A673 (cell line): ENCODE measurements at regions not wholly inside any gene's neighbourhood (a gene's known extent, or its start where the extent isn't known, plus 50 kb on each side); places are given as distances from the start of the nearest gene placed in this dataset.

Source experiments
- EZH2 ChIP-seq: fragments of 200-600 bp; sonication (generic); IDR thresholded peaks from 2 replicates; pipeline ENCODE4 v1.6.1; 2017; ENCODE audit warnings: borderline replicate concordance, low read depth, mild to moderate bottlenecking, mixed read lengths, antibody characterized with exemption, low read length; ENCODE audit not compliant: poor library complexity, severe bottlenecking
- TF ChIP-seq, protein P1 (sequence below): fragments of 300-800, 200-600 bp; sonication (generic); conservative IDR thresholded peaks from 2 replicates; pipeline ENCODE4 v1.5.1; 2017; ENCODE audit warnings: low read depth, mild to moderate bottlenecking, antibody characterized with exemption, low read length, moderate library complexity, mixed read lengths

DNA sequence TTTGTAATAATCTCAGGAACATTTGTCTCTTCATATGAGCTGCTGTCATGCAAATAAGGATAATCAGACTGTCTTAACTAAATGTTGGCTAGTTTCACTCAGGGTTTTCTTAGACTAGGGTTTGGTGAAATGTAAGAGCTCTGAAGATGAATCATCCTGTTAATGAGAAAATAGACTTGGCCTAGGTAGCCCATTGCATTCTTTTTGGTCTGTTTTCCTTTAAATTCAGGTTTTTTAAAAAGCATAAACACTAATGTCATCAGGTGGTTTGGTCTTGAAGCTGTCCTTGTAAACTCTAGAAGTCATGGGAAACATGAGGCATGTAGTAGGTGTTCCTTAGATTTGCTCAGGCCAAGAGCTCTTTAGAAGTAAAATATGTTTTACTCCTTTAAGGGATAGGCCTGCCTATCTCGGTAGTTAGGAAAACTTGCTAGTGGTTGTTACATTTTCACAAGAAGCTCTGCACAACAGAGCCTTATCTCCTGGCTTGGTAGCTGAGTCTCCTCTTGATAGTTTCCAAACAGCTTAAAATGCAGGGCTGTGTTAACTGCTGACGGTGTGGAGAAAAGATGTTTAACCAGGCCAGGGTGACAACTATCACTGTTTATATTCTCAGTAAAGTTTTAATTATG lies 62.0 kb upstream of the C1QTNF9B start:
- TF ChIP-seq, protein P1, sequence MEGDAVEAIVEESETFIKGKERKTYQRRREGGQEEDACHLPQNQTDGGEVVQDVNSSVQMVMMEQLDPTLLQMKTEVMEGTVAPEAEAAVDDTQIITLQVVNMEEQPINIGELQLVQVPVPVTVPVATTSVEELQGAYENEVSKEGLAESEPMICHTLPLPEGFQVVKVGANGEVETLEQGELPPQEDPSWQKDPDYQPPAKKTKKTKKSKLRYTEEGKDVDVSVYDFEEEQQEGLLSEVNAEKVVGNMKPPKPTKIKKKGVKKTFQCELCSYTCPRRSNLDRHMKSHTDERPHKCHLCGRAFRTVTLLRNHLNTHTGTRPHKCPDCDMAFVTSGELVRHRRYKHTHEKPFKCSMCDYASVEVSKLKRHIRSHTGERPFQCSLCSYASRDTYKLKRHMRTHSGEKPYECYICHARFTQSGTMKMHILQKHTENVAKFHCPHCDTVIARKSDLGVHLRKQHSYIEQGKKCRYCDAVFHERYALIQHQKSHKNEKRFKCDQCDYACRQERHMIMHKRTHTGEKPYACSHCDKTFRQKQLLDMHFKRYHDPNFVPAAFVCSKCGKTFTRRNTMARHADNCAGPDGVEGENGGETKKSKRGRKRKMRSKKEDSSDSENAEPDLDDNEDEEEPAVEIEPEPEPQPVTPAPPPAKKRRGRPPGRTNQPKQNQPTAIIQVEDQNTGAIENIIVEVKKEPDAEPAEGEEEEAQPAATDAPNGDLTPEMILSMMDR = no peak
- no peak for TF ChIP-seq EZH2
